Choroid plexus epithelial cell (primary cell): ENCODE measurements at regions not wholly inside any gene's neighbourhood (a gene's known extent, or its start where the extent isn't known, plus 50 kb on each side); places are given as distances from the start of the nearest gene placed in this dataset.
A peak's percentile ranks its signal among the peaks of the same experiment; 100 is the strongest.
"Not testable (repeated sequence)": the region's sequence is repeated elsewhere in the genome, so short reads cannot be mapped to it uniquely, and the experiment has no call there.

Experiments used
- DNase-seq: peaks from one replicate; pipeline ENCODE4 v3.0.0-alpha.2; 2010; ENCODE audit warnings: low read depth
- H3K4me3 ChIP-seq: 2 replicates; pipeline ENCODE4 v1.5.1; 2011; ENCODE audit warnings: low read depth, mild to moderate bottlenecking, control low read depth, low read length, moderate library complexity
- CTCF ChIP-seq: conservative IDR thresholded peaks from 2 replicates; pipeline ENCODE4 v1.5.1; 2011; ENCODE audit warnings: low read depth, mild to moderate bottlenecking, control low read depth, inconsistent platforms, low read length, moderate library complexity

- TF ChIP-seq CTCF: no peak
- H3K4me3 ChIP-seq: no peak overlapping the region
- no peak for DNase-seq
These were observed 50.7 kb upstream of the USP7 start for GRCh38 chr16:9014389-9014788.

GRCh38 chr16:9015489-9015888, 51.8 kb upstream of the USP7 start:
- no peak for TF ChIP-seq CTCF
- no peak overlapping the region for H3K4me3 ChIP-seq
- no peak for DNase-seq

- DNase-seq, H3K4me3 ChIP-seq: not testable (repeated sequence)
These were observed 52.3 kb upstream of the USP7 start for GRCh38 chr16:9016005-9016404.

GRCh38 chr16:9016824-9017223, 53.1 kb upstream of the USP7 start:
- DNase-seq: no peak
- no peak for TF ChIP-seq CTCF

GRCh38 chr16:9027070-9027799, 63.5 kb upstream of the USP7 start:
- DNase-seq: no peak
- no peak for TF ChIP-seq CTCF
- H3K4me3 ChIP-seq: no peak overlapping the region

More at GRCh38 chr16:9016824-9017223, 53.1 kb upstream of the USP7 start:
- H3K4me3 ChIP-seq: no peak overlapping the region

GRCh38 chr16:9028491-9028890, 63.0 kb upstream of the HAPSTR1 start:
- not testable (repeated sequence) for DNase-seq, H3K4me3 ChIP-seq

- no peak overlapping the region for H3K4me3 ChIP-seq
- no peak for DNase-seq
- TF ChIP-seq CTCF: no peak
These were observed 60.3 kb upstream of the HAPSTR1 start for GRCh38 chr16:9031107-9031506.

GRCh38 chr16:9033125-9033830, 58.2 kb upstream of the HAPSTR1 start:
- TF ChIP-seq CTCF: peak; percentile 77
- peak; percentile 85 for DNase-seq
- H3K4me3 ChIP-seq: no peak overlapping the region
